HG03097 (cell line): ENCODE measurements at regions not wholly inside any gene's neighbourhood (a gene's known extent, or its start where the extent isn't known, plus 50 kb on each side); places are given as distances from the start of the nearest gene placed in this dataset.
"Not testable (repeated sequence)": the region's sequence is repeated elsewhere in the genome, so short reads cannot be mapped to it uniquely, and the experiment has no call there.

Source experiments
- ATAC-seq: cut with Tn5 transposase; IDR thresholded peaks from one replicate; pipeline ENCODE4 v1.9.1; 2021; ENCODE audit not compliant: unreplicated experiment, low FRiP score

GRCh38 chr2:226540204-226540994 is 259.2 kb downstream of the IRS1 start:
- no peak for ATAC-seq

- no peak for ATAC-seq
Measured at GRCh38 chr2:226536410-226536809, 263.2 kb downstream of the IRS1 start.

GRCh38 chr2:226532976-226533375 is 266.6 kb downstream of the IRS1 start:
- ATAC-seq = not testable (repeated sequence)

GRCh38 chr2:226531061-226531810 is 268.4 kb downstream of the IRS1 start:
- ATAC-seq = no peak

- no peak for ATAC-seq
Measured at GRCh38 chr2:226529556-226529955, 270.1 kb downstream of the IRS1 start.

GRCh38 chr2:226526716-226527115 is 272.9 kb downstream of the IRS1 start:
- no peak for ATAC-seq

- ATAC-seq = no peak
Measured at GRCh38 chr2:226524381-226524843, 275.2 kb downstream of the IRS1 start.

GRCh38 chr2:226520723-226521122 is 278.9 kb downstream of the IRS1 start:
- ATAC-seq = no peak

- ATAC-seq = no peak
Measured at GRCh38 chr2:226515344-226516055, 284.1 kb downstream of the IRS1 start.

GRCh38 chr2:226514895-226515294 is 284.7 kb downstream of the IRS1 start:
- no peak for ATAC-seq

GRCh38 chr2:226511311-226511710 is 288.3 kb downstream of the IRS1 start:
- no peak for ATAC-seq

- no peak for ATAC-seq
Measured at GRCh38 chr2:226508683-226509082, 290.9 kb downstream of the IRS1 start.

- ATAC-seq = no peak
Measured at GRCh38 chr2:226508005-226508404, 291.6 kb downstream of the IRS1 start.

GRCh38 chr2:226497146-226497909 is 302.3 kb downstream of the IRS1 start:
- ATAC-seq = no peak

GRCh38 chr2:226496273-226496550 is 303.4 kb downstream of the IRS1 start:
- no peak for ATAC-seq

- no peak for ATAC-seq
Measured at GRCh38 chr2:226495466-226496272, 304.0 kb downstream of the IRS1 start.

- no peak for ATAC-seq
Measured at GRCh38 chr2:226491112-226491511, 308.5 kb downstream of the IRS1 start.

GRCh38 chr2:226489775-226490541 is 309.7 kb downstream of the IRS1 start:
- no peak for ATAC-seq

- ATAC-seq = no peak
Measured at GRCh38 chr2:226488034-226488433, 311.6 kb downstream of the IRS1 start.
